ENCODE measurements at regions not wholly inside any gene's neighbourhood (a gene's known extent, or its start where the extent isn't known, plus 50 kb on each side); places are given as distances from the start of the nearest gene placed in this dataset.

DNA sequence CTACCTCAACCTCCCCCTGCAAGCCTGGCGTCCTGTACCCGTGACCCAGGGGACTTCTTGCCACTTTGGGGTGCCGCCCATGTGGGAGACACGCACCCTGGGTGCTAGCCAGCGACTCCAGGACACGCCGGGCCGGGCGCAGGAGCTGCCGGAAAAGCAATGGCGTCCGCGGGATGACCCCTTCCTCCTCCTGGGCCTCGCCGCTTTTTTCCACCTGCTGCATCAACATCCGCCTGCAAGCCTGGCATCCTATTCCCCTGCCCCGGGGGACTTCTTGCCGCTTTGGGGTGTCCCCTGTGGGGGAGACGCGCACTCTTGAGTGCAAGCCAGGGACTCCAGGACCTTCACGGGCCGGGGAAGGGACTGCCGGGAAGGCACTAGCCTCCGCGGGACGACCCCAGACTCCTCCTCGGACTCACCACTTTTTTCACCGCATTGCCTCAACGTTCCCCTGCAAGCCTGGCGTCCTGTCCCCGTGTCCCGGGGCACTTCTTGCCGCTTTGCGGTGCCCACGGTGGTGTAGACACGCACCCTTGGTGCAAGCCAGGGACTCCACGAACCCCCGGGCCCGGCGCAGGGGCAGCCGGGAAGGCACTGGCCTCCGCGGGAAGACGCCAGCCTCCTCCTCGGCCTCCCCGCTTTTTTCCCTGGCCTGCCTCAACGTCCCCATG is 237.8 kb downstream of the TUBA3C start:
- Histone ChIP-seq H2BK5ac (ENCODE audit: insufficient read length, low read length) (no peak overlapping the region), H4K20me1 (ENCODE audit: control insufficient read depth, insufficient read depth, insufficient read length) (no peaks in the 10 kb centered on the region), H2BK20ac (ENCODE audit: low read depth, low read length, poor library complexity, severe bottlenecking) (no peak overlapping the region), H3K9me3 (ENCODE audit: control insufficient read depth, low read depth, low read length) (peaks cover 80% of the 10 kb centered on the region), H3K27ac (ENCODE audit: insufficient read length, low read depth, low read length) (no peak overlapping the region), H3K14ac (ENCODE audit: insufficient read depth, low read length) (no peak overlapping the region), H2BK12ac (ENCODE audit: insufficient read length, low read depth, low read length) (no peak overlapping the region), H2BK15ac (ENCODE audit: low read depth, low read length) (no peak overlapping the region), H3K23ac (ENCODE audit: insufficient read length, low read depth, low read length) (no peak overlapping the region), H3K56ac (ENCODE audit: insufficient read length, low read depth, low read length) (no peak overlapping the region), H3K9ac (ENCODE audit: extremely low read depth, insufficient read length, low read length) (no peak overlapping the region), H3K27me3 (ENCODE audit: insufficient read depth, low read length) (no peaks in the 10 kb centered on the region), H3K79me2 (ENCODE audit: insufficient read depth, low read length) (no peaks in the 10 kb centered on the region), H3T11ph (ENCODE audit: low read length) (no peak overlapping the region), H2AK5ac (ENCODE audit: insufficient read length, low read length) (no peak overlapping the region), H4K5ac (ENCODE audit: insufficient read length, low read depth, low read length) (no peak overlapping the region), H3K4me2 (ENCODE audit: insufficient read depth, insufficient read length, low read length) (no peak overlapping the region), H3K23me2 (ENCODE audit: insufficient read length, low read depth, low read length, poor library complexity, severe bottlenecking) (no peaks in the 10 kb centered on the region), H4K91ac (ENCODE audit: insufficient read length, low read depth, low read length) (no peak overlapping the region), H3K79me1 (ENCODE audit: insufficient read depth, low read depth, low read length, poor library complexity, severe bottlenecking) (no peaks in the 10 kb centered on the region), H3K4me1 (ENCODE audit: insufficient read depth, low read length) (no peaks in the 10 kb centered on the region), H2AFZ (ENCODE audit: low read length) (no peak overlapping the region), H3K18ac (ENCODE audit: insufficient read length, low read depth, low read length) (no peak overlapping the region), H3K4ac (ENCODE audit: low read depth, low read length) (no peak overlapping the region), H2BK120ac (ENCODE audit: low read depth, low read length, poor library complexity, severe bottlenecking) (no peak overlapping the region), H4K8ac (replicated peaks; ENCODE audit: insufficient read length, low read depth, low read length) (no peak overlapping the region)
- Mint-ChIP-seq H3K9me3 (peaks cover 72 to 73% of the 10 kb centered on the region in 2 experiments), H3K4me1 (no peaks in the 10 kb centered on the region), H3K27me3 (ENCODE audit: low read depth) (no peaks in the 10 kb centered on the region), H3K4me3 (no peak overlapping the region), H3K27ac (no peak overlapping the region), H3K36me3 (ENCODE audit: insufficient read depth in 1 of 3, low read depth in 3 of 3) (peaks cover 7 to 8% (median 7%) of the 10 kb centered on the region in 3 experiments; a peak in 5 of 7 replicates)
- no peak for DNase-seq
- no CpG with 5 or more reads among the region's 47 CpGs for WGBS (ENCODE audit: extremely low coverage, insufficient read length, low lambda C conversion rate)
- TF ChIP-seq CTCF (conservative IDR thresholded peaks at IDR 0.05) = no peak
